A549 (cell line): ENCODE measurements at regions not wholly inside any gene's neighbourhood (a gene's known extent, or its start where the extent isn't known, plus 50 kb on each side); places are given as distances from the start of the nearest gene placed in this dataset.

Experiments used
- ATAC-seq, 2 experiments: fragments of 200-7000 bp in 1 of 2; fragments of >200 bp in 1 of 2; cut with Nextera tagmentation in 1 of 2; cut with Tn5 transposase in 1 of 2; 3 replicates each; pipeline versions ENCODE4 v1.8.0 to v1.9.1; 2018 to 2020; ENCODE audit warnings: mild to moderate bottlenecking in 1 of 2, moderate library complexity in 1 of 2
- CTCF ChIA-PET: fragments of 300-600 bp; sonication (Branson Sonifier 250); formaldehyde crosslinking; extraction: SDS; loops from one replicate; lab custom pipeline; 2021; ENCODE audit warnings: antibody characterized with exemption, inconsistent platforms; lab: Yijun Ruan, JAX
- POLR2A ChIA-PET: fragments of 350-600 bp; formaldehyde crosslinking; extraction: SDS; loops from one replicate; lab custom pipeline; 2021; ENCODE audit warnings: antibody characterized with exemption, inconsistent platforms; lab: Yijun Ruan, JAX
- DNase-seq, 2 experiments: peaks; one replicate each; pipeline versions ENCODE4 v3.0.0 to v3.0.0-alpha.2; 2011 to 2016; ENCODE audit warnings: low read depth in 1 of 2, low spot score in 1 of 2
- FAIRE-seq: peaks from 2 replicates; lab custom pipeline; 2011; peaks lifted over from hg19 to GRCh38; lab: Jason Lieb, UNC
- H3K27ac ChIP-seq, 2 experiments: fragments of >200 bp; sonication (Bioruptor Twin); formaldehyde crosslinking; 3 replicates each; pipeline ENCODE4 v1.5.1; 2016 to 2017
- H3K4me1 ChIP-seq: fragments of >200 bp; sonication (Bioruptor Twin); formaldehyde crosslinking; 3 replicates; pipeline ENCODE4 v1.6.1; 2016
- H3K4me2 ChIP-seq: fragments of >200 bp; sonication (Bioruptor Twin); formaldehyde crosslinking; 3 replicates; pipeline ENCODE4 v1.6.1; 2016
- H3K4me3 ChIP-seq: fragments of >200 bp; sonication (Bioruptor Twin); formaldehyde crosslinking; 3 replicates; pipeline ENCODE4 v1.5.1; 2016
- H3K9me3 ChIP-seq: fragments of >200 bp; sonication (Bioruptor Twin); formaldehyde crosslinking; 3 replicates; pipeline ENCODE4 v1.6.1; 2016
- CBX8 ChIP-seq: fragments of 200-600 bp; sonication (generic); IDR thresholded peaks from 2 replicates; pipeline ENCODE4 v1.6.1; 2016
- CHD2 ChIP-seq: fragments of 150-350 bp; IDR thresholded peaks from 2 replicates; pipeline ENCODE4 v1.6.1; 2014; ENCODE audit warnings: low read length; ENCODE audit not compliant: partially characterized antibody
- CTCF ChIP-seq: fragments of >200 bp; sonication (Bioruptor Twin); formaldehyde crosslinking; IDR thresholded peaks from 3 replicates; pipeline ENCODE4 v1.5.1; 2016
- E2F6 ChIP-seq: IDR thresholded peaks from 2 replicates; pipeline ENCODE4 v1.6.1; 2012; ENCODE audit warnings: low read depth, borderline replicate concordance
- EHMT2 ChIP-seq: fragments of 200-600 bp; sonication (generic); IDR thresholded peaks from 2 replicates; pipeline ENCODE4 v1.6.1; 2016; ENCODE audit warnings: antibody characterized with exemption, low read depth, mild to moderate bottlenecking, moderate library complexity
- ESRRA ChIP-seq: fragments of 150-350 bp; IDR thresholded peaks from 2 replicates; pipeline ENCODE4 v1.6.1; 2014; ENCODE audit warnings: mild to moderate bottlenecking, low read length, borderline replicate concordance
- FOSB ChIP-seq: fragments of 250-450 bp; sonication (Bioruptor Pico); IDR thresholded peaks from 2 replicates; pipeline ENCODE4 v1.5.0; 2020; ENCODE audit warnings: mild to moderate bottlenecking, moderate library complexity
- HES2 ChIP-seq: fragments of >200 bp; sonication (Bioruptor Twin); formaldehyde crosslinking; IDR thresholded peaks from 2 replicates; pipeline ENCODE4 v1.6.1; 2016
- MAFK ChIP-seq: fragments of 450-650 bp; IDR thresholded peaks from 2 replicates; pipeline ENCODE4 v1.6.1; 2014; ENCODE audit not compliant: partially characterized antibody
- MYC ChIP-seq: IDR thresholded peaks from 2 replicates; pipeline ENCODE4 v1.6.1; 2012; ENCODE audit warnings: mild to moderate bottlenecking, inconsistent platforms, low read length, improper control_type of control experiment, borderline replicate concordance
- NFE2L2 ChIP-seq: fragments of 150-350 bp; conservative IDR thresholded peaks from 2 replicates; pipeline ENCODE4 v1.6.1; 2014; ENCODE audit warnings: low read length
- NPAS2 ChIP-seq: fragments of 250-450 bp; sonication (Bioruptor Pico); IDR thresholded peaks from 2 replicates; pipeline ENCODE4 v1.8.0; 2022; ENCODE audit warnings: mild to moderate bottlenecking, moderate library complexity, borderline replicate concordance
- PHF8 ChIP-seq: fragments of 200-600 bp; sonication (generic); IDR thresholded peaks from 2 replicates; pipeline ENCODE4 v1.6.1; 2016; ENCODE audit warnings: low read depth, mild to moderate bottlenecking, antibody characterized with exemption, moderate library complexity, borderline replicate concordance
- POLR2A ChIP-seq: IDR thresholded peaks from 2 replicates; pipeline ENCODE4 v1.6.1; 2012; ENCODE audit warnings: mild to moderate bottlenecking, low read length
- RAD21 ChIP-seq, 2 experiments: fragments of >200 bp in 1 of 2; sonication (Bioruptor Twin) in 1 of 2; formaldehyde crosslinking in 1 of 2; IDR thresholded peaks in 1 of 2; conservative IDR thresholded peaks in 1 of 2; 2 replicates in 1 of 2; 3 replicates in 1 of 2; pipeline ENCODE4 v1.6.1; 2012 to 2018; ENCODE audit warnings: inconsistent platforms in 1 of 2
- REST ChIP-seq: fragments of 200-600 bp; sonication (generic); IDR thresholded peaks from 2 replicates; pipeline ENCODE4 v1.6.1; 2016; ENCODE audit warnings: antibody characterized with exemption, mild to moderate bottlenecking, moderate library complexity
- TP53 ChIP-seq: fragments of 250-450 bp; sonication (Bioruptor Pico); IDR thresholded peaks from 2 replicates; pipeline ENCODE4 v1.5.0; 2021; ENCODE audit warnings: mild to moderate bottlenecking, moderate library complexity
- USF2 ChIP-seq: fragments of 450-650 bp; IDR thresholded peaks from 2 replicates; pipeline ENCODE4 v1.6.1; 2014; ENCODE audit warnings: antibody characterized with exemption
- whole genome bisulfite sequencing: methylation state at CpG from one replicate; pipeline ENCODE4 v1.1.6; 2017; ENCODE audit errors: missing lambda C conversion rate; 5-methylcytosine and 5-hydroxymethylcytosine counted together

GRCh38 chr4:58042176-58042575 is 932.0 kb upstream of the IGFBP7 start:
- CTCF ChIA-PET, result no interaction called here
- H3K27ac ChIP-seq, result no peak overlapping the region
- H3K4me1 ChIP-seq, result no peaks in the 10 kb centered on the region
- POLR2A ChIA-PET, result no interaction called here
- H3K4me2 ChIP-seq, result no peak overlapping the region
- FAIRE-seq (no peak), ATAC-seq (no peak)
- no peak for TF ChIP-seq MYC
- TF ChIP-seq TP53 (CRISPR knock-in tag), result no peak
- no peak for TF ChIP-seq HES2
- no peak for TF ChIP-seq ESRRA
- no peak for TF ChIP-seq FOSB (CRISPR knock-in tag)
- no peak for TF ChIP-seq CHD2
- TF ChIP-seq REST, result no peak
- no peak for TF ChIP-seq CBX8
- TF ChIP-seq MAFK, result no peak
- no peak for TF ChIP-seq POLR2A
- TF ChIP-seq EHMT2, result no peak
- no peak for TF ChIP-seq PHF8
- TF ChIP-seq NFE2L2, result no peak
- no peak for TF ChIP-seq RAD21 (conservative IDR thresholded peaks at IDR 0.05 in 1 of 2, IDR thresholded peaks at IDR 0.05 in 1 of 2)
- no peak for TF ChIP-seq USF2
- no peak for TF ChIP-seq NPAS2 (CRISPR knock-in tag)
- TF ChIP-seq, all 56 proteins: peak for 0
- 37% methylated on average over 1 of the region's 1 CpG for WGBS
- H3K9me3 ChIP-seq, result no peaks in the 10 kb centered on the region
- no peak overlapping the region for H3K4me3 ChIP-seq
- no peak for DNase-seq

- Histone ChIP-seq H3K4me2 (no peak overlapping the region), H3K27ac (no peak overlapping the region), H3K4me3 (no peak overlapping the region), H3K9me3 (no peaks in the 10 kb centered on the region), H3K4me1 (no peaks in the 10 kb centered on the region)
- ATAC-seq, result no peak
- no peak for TF ChIP-seq E2F6
- TF ChIP-seq CTCF, result no peak
- CTCF ChIA-PET, result interaction anchor here (0.9 kb wide), 1 partner anchor 15 kb away, joined by 3 read pairs; no protein-coding TSS in a partner anchor
- 2% methylated on average over 2 of the region's 2 CpGs for WGBS
- no peak for DNase-seq
- no peak for FAIRE-seq
- POLR2A ChIA-PET, result no interaction called here
These were observed 883.8 kb upstream of the IGFBP7 start for GRCh38 chr4:57993944-57994343.
